CD4-positive, CD25-positive, alpha-beta regulatory T cell (primary cell): ENCODE measurements at regions not wholly inside any gene's neighbourhood (a gene's known extent, or its start where the extent isn't known, plus 50 kb on each side); places are given as distances from the start of the nearest gene placed in this dataset.

Source experiments
- ATAC-seq, 2 donors: fragments of 150-1000 bp; cut with Tn5 transposase; one replicate each; pipeline ENCODE4 v1.10.0; 2021; ENCODE audit warnings: low read depth in 2 of 2, moderate number of reproducible peaks in 2 of 2, moderate library complexity in 1 of 2
- DNase-seq, 3 donors: peaks; one replicate each; pipeline versions ENCODE4 v3.0.0 to v3.0.0-alpha.2; 2012 to 2022; ENCODE audit warnings: mixed read lengths in 1 of 3
- H3K27ac ChIP-seq: one replicate; pipeline ENCODE4 v1.7.0; 2013; ENCODE audit warnings: mild to moderate bottlenecking, low read length; ENCODE audit not compliant: insufficient read depth, poor library complexity, severe bottlenecking
- H3K27me3 ChIP-seq: one replicate; pipeline ENCODE4 v1.7.0; 2013; ENCODE audit warnings: low read length; ENCODE audit not compliant: control insufficient read depth, insufficient read depth
- H3K36me3 ChIP-seq: one replicate; pipeline ENCODE4 v1.7.0; 2013; ENCODE audit warnings: mild to moderate bottlenecking, low read length, moderate library complexity; ENCODE audit not compliant: control insufficient read depth, insufficient read depth
- H3K4me1 ChIP-seq: 2 replicates; pipeline ENCODE4 v1.7.0; 2013; ENCODE audit warnings: mild to moderate bottlenecking, low read length; ENCODE audit not compliant: insufficient read depth, control insufficient read depth, poor library complexity, severe bottlenecking
- H3K4me3 ChIP-seq: one replicate; pipeline ENCODE4 v1.7.0; 2013; ENCODE audit warnings: low read depth, mild to moderate bottlenecking, low read length, moderate library complexity
- H3K9me3 ChIP-seq, 2 experiments: 1 replicate in 1 of 2; 2 replicates in 1 of 2; pipeline ENCODE4 v1.7.0; 2013; ENCODE audit warnings: low read length in 2 of 2, mild to moderate bottlenecking in 1 of 2, moderate library complexity in 1 of 2; ENCODE audit not compliant: control insufficient read depth in 2 of 2
- H3K27ac Mint-ChIP-seq, 3 donors: one replicate each; pipeline ENCODE4 v1.8.0; 2020 to 2022; ENCODE audit warnings: mild to moderate bottlenecking in 3 of 3, mixed read lengths in 3 of 3, moderate library complexity in 2 of 3
- H3K27me3 Mint-ChIP-seq: one replicate; pipeline ENCODE4 v1.8.0; 2022; ENCODE audit warnings: mild to moderate bottlenecking, mixed read lengths
- H3K36me3 Mint-ChIP-seq: one replicate; pipeline ENCODE4 v1.8.0; 2020; ENCODE audit warnings: mixed read lengths
- H3K4me1 Mint-ChIP-seq, 4 donors: one replicate each; pipeline ENCODE4 v1.8.0; 2020 to 2022; ENCODE audit warnings: mixed read lengths in 4 of 4, mild to moderate bottlenecking in 1 of 4
- H3K4me3 Mint-ChIP-seq, 4 donors: one replicate each; pipeline ENCODE4 v1.8.0; 2020 to 2022; ENCODE audit warnings: mild to moderate bottlenecking in 4 of 4, mixed read lengths in 4 of 4, moderate library complexity in 3 of 4
- H3K9me3 Mint-ChIP-seq, 7 donors: one replicate each; pipeline ENCODE4 v1.8.0; 2020 to 2022; ENCODE audit warnings: mixed read lengths in 7 of 7, mild to moderate bottlenecking in 3 of 7, moderate library complexity in 2 of 7

DNA sequence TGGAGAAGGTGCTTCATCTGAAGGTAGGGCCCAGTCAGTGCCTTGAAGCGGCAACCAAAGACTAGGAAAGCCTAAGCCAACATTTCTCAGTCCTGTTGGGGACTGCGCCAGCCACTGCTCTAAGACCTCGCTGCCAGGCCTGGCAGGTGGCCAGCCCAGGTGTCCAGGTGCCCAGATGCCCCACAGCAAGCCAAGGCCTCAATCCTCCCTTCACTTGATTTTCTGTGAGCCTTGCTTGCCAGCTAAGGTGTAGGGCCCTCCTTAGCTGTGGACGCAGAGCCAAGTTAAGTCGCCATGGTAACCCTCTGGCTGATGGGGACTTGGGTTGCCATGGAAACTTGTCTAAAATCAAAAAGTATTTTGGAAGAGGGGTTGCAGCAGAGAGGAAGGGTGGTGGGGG, 135.0 kb downstream of the NAV1 start:
- H3K9me3 Mint-ChIP-seq = no peaks in the 10 kb centered on the region
- no peaks in the 10 kb centered on the region for H3K9me3 ChIP-seq
- H3K4me3 Mint-ChIP-seq = no peak overlapping the region
- H3K4me3 ChIP-seq = no peak overlapping the region
- DNase-seq (no peak), ATAC-seq (no peak)
- H3K27ac Mint-ChIP-seq = no peak overlapping the region
- H3K27ac ChIP-seq = no peak overlapping the region
- H3K36me3 Mint-ChIP-seq = no peaks in the 10 kb centered on the region
- no peaks in the 10 kb centered on the region for H3K4me1 ChIP-seq
- no peaks in the 10 kb centered on the region for H3K27me3 Mint-ChIP-seq
- H3K27me3 ChIP-seq = no peaks in the 10 kb centered on the region
- no peaks in the 10 kb centered on the region for H3K36me3 ChIP-seq
- peaks cover 0 to 2% (median 0%) of the 10 kb centered on the region in 4 donors for H3K4me1 Mint-ChIP-seq

DNA sequence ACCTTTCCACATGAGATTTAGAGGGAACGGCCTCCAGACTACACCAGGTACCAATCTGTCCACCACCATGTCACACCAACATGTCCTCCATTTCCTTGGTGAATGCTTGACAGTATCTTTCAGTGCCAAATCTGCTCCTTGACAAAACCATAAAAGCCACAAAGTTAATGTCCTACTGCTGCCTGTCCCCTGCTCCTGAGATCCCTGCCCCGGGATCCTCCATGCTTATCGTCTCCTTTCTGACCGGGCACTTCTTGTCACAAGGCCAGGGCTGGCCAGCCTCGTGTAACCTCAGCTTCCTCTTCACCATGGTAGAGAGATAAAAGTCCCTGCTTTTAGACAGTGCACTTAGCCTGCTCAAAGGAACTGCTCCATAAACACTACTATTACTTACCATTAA, 136.2 kb downstream of the NAV1 start:
- no peaks in the 10 kb centered on the region for H3K36me3 ChIP-seq
- H3K27me3 ChIP-seq = no peaks in the 10 kb centered on the region
- H3K4me3 ChIP-seq = no peak overlapping the region
- H3K9me3 ChIP-seq = no peaks in the 10 kb centered on the region
- no peak for DNase-seq
- no peaks in the 10 kb centered on the region for H3K4me1 ChIP-seq
- H3K36me3 Mint-ChIP-seq = no peaks in the 10 kb centered on the region
- ATAC-seq = no peak
- no peak overlapping the region for H3K27ac Mint-ChIP-seq
- peaks cover 0 to 2% (median 0%) of the 10 kb centered on the region in 4 donors for H3K4me1 Mint-ChIP-seq
- H3K9me3 Mint-ChIP-seq = peaks cover 0 to 3% (median 0%) of the 10 kb centered on the region in 7 donors
- peak overlapping the region in 1 of 4 donors; percentile 2 for H3K4me3 Mint-ChIP-seq
- H3K27me3 Mint-ChIP-seq = no peaks in the 10 kb centered on the region
- H3K27ac ChIP-seq = no peak overlapping the region

- H3K9me3 ChIP-seq = no peaks in the 10 kb centered on the region
- ATAC-seq = no peak
- no peak overlapping the region for H3K27ac ChIP-seq
These were observed 137.3 kb downstream of the NAV1 start for GRCh38 chr1:201676197-201676596.

GRCh38 chr1:201676641-201677040, 137.7 kb downstream of the NAV1 start:
- Mint-ChIP-seq H3K27me3 (no peaks in the 10 kb centered on the region), H3K4me3 (no peak overlapping the region), H3K4me1 (peaks cover 0 to 2% (median 0%) of the 10 kb centered on the region in 4 donors), H3K9me3 (peaks cover 0 to 3% (median 0%) of the 10 kb centered on the region in 7 donors), H3K36me3 (no peaks in the 10 kb centered on the region), H3K27ac (no peak overlapping the region)
- H3K27ac ChIP-seq = no peak overlapping the region
- H3K27me3 ChIP-seq = no peaks in the 10 kb centered on the region
- no peak for DNase-seq
- H3K4me1 ChIP-seq = no peaks in the 10 kb centered on the region
- no peak overlapping the region for H3K4me3 ChIP-seq
- H3K9me3 ChIP-seq = no peaks in the 10 kb centered on the region
- no peaks in the 10 kb centered on the region for H3K36me3 ChIP-seq
- ATAC-seq = no peak

More at GRCh38 chr1:201676197-201676596, 137.3 kb downstream of the NAV1 start:
- Mint-ChIP-seq H3K27me3 (no peaks in the 10 kb centered on the region), H3K9me3 (peaks cover 0 to 3% (median 0%) of the 10 kb centered on the region in 7 donors), H3K4me1 (peaks cover 0 to 2% (median 0%) of the 10 kb centered on the region in 4 donors), H3K36me3 (no peaks in the 10 kb centered on the region), H3K4me3 (no peak overlapping the region), H3K27ac (no peak overlapping the region)
- no peaks in the 10 kb centered on the region for H3K36me3 ChIP-seq
- no peak overlapping the region for H3K4me3 ChIP-seq
- H3K4me1 ChIP-seq = no peaks in the 10 kb centered on the region
- DNase-seq = no peak
- H3K27me3 ChIP-seq = no peaks in the 10 kb centered on the region

DNA sequence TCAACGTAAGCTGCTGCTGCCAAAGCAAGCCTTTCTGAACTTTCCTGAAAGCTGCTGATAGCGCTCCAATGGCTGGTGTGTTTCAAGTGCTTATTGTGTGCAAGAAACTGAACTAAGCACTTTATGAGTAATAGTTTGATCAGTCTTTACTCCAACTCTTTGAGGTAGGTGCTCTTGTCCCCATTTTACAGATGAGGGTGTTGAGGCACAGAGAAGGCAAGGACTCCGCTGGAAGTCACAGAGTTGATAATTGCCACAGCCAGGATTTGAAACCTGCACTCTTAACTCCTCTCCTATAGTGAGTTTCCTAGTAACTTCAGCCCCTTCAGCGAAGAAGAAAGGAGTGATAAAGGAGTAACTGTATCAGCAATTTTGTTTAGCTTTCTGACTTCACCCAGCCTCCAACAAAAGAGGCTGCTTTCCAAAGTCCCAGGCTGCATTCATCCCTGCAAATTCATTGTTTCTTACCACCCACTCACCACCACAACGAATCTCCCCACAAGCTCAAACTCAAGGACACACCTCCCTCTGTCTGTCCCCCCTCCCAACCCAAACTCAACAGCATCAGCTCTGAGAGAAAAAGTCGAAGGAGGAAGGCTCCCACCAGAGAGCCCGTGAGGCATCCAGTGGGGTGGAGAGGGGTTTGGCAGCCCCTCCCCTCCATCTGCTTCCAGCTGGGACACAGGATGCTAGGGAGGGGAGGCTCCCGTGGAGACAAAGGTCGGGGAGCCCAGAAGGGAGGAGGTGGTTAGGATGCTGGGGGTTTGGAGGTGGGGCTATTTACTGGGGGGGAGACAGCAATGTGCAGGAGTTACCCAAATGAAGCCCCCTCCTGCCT, 139.6 kb downstream of the NAV1 start:
- Histone ChIP-seq H3K27me3 (no peaks in the 10 kb centered on the region), H3K4me3 (no peak overlapping the region), H3K4me1 (no peaks in the 10 kb centered on the region), H3K27ac (no peak overlapping the region), H3K9me3 (no peaks in the 10 kb centered on the region), H3K36me3 (no peaks in the 10 kb centered on the region)
- DNase-seq (no peak), ATAC-seq (no peak)
- Mint-ChIP-seq H3K27ac (no peak overlapping the region), H3K27me3 (no peaks in the 10 kb centered on the region), H3K9me3 (peaks cover 0 to 3% (median 0%) of the 10 kb centered on the region in 7 donors), H3K4me3 (no peak overlapping the region), H3K4me1 (no peaks in the 10 kb centered on the region), H3K36me3 (no peaks in the 10 kb centered on the region)

DNA sequence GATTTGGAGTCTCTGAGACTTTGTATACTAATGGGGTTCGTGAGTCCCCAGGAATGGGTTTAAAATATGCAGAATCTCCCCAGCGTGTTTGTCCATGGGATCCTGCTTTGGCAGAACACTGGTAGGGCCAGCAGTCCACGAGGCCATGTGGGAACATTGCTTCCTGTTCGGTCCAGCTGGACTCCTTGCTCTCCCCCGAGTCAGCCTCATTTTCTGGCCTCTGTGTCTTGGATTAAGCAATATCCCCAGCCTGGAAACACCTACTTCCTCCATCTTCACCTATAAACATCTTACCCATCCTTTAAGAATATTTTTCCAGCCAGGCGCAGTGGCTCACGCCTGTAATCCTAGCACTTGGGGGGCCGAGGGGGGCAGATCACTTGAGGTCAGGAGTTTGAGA, 142.4 kb downstream of the NAV1 start:
- Mint-ChIP-seq H3K27ac (no peak overlapping the region), H3K27me3 (no peaks in the 10 kb centered on the region), H3K4me1 (no peaks in the 10 kb centered on the region), H3K36me3 (no peaks in the 10 kb centered on the region), H3K4me3 (no peak overlapping the region), H3K9me3 (peaks cover 0 to 3% (median 0%) of the 10 kb centered on the region in 7 donors)
- Histone ChIP-seq H3K27ac (no peak overlapping the region), H3K9me3 (no peaks in the 10 kb centered on the region), H3K27me3 (no peaks in the 10 kb centered on the region), H3K4me1 (no peaks in the 10 kb centered on the region), H3K36me3 (no peaks in the 10 kb centered on the region), H3K4me3 (no peak overlapping the region)
- ATAC-seq = no peak
- DNase-seq = no peak

DNA sequence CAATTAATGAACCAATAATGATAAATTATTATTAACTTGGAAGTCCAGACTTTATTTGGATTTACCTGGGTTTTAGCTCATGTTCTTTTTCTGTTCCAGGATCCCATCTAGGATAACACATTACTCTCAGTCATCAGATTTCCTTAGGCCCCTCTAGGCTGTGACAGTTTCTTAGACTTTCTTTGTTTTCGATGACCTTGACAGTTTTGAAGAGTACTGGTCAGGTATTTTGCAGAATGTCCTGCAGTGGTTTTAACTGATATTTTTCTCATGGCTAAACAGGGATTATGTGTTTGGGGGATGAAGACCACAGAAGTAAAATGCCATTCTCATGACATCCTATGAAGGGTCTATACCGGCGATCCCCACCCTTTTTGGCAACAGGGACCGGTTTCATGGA, 144.0 kb downstream of the NAV1 start:
- Histone ChIP-seq H3K36me3 (no peaks in the 10 kb centered on the region), H3K27ac (no peak overlapping the region), H3K4me1 (no peaks in the 10 kb centered on the region), H3K27me3 (no peaks in the 10 kb centered on the region), H3K4me3 (no peak overlapping the region), H3K9me3 (no peaks in the 10 kb centered on the region)
- no peak overlapping the region for H3K4me3 Mint-ChIP-seq
- peaks cover 0 to 3% (median 0%) of the 10 kb centered on the region in 7 donors for H3K9me3 Mint-ChIP-seq
- DNase-seq (no peak), ATAC-seq (no peak)
- H3K27ac Mint-ChIP-seq = no peak overlapping the region
- no peaks in the 10 kb centered on the region for H3K27me3 Mint-ChIP-seq
- no peaks in the 10 kb centered on the region for H3K4me1 Mint-ChIP-seq
- no peaks in the 10 kb centered on the region for H3K36me3 Mint-ChIP-seq

- no peaks in the 10 kb centered on the region for H3K36me3 ChIP-seq
- H3K4me1 ChIP-seq = no peaks in the 10 kb centered on the region
- DNase-seq (no peak), ATAC-seq (no peak)
- no peak overlapping the region for H3K4me3 Mint-ChIP-seq
- no peak overlapping the region for H3K27ac ChIP-seq
- H3K27me3 ChIP-seq = no peaks in the 10 kb centered on the region
- H3K27me3 Mint-ChIP-seq = no peaks in the 10 kb centered on the region
- no peaks in the 10 kb centered on the region for H3K36me3 Mint-ChIP-seq
- H3K9me3 ChIP-seq = no peaks in the 10 kb centered on the region
- H3K9me3 Mint-ChIP-seq = peaks cover 0 to 3% (median 0%) of the 10 kb centered on the region in 7 donors
- H3K4me1 Mint-ChIP-seq = no peaks in the 10 kb centered on the region
- H3K27ac Mint-ChIP-seq = no peak overlapping the region
- no peak overlapping the region for H3K4me3 ChIP-seq
These were observed 144.5 kb downstream of the NAV1 start for GRCh38 chr1:201683397-201683796.
